ENCODE measurements at regions not wholly inside any gene's neighbourhood (a gene's known extent, or its start where the extent isn't known, plus 50 kb on each side); places are given as distances from the start of the nearest gene placed in this dataset.

- DNase-seq (ENCODE audit: low read depth) = no peak
- TF ChIP-seq CTCF (conservative IDR thresholded peaks at IDR 0.05; ENCODE audit: low read depth, low read length) = no peak
- no peak overlapping the region for H3K4me3 ChIP-seq (ENCODE audit: low read depth, low read length)
Observed at GRCh38 chr17:77509089-77509488, 368.3 kb downstream of the SEC14L1 start.

- no peak overlapping the region for H3K4me3 ChIP-seq (ENCODE audit: low read depth, low read length)
- TF ChIP-seq CTCF (conservative IDR thresholded peaks at IDR 0.05; ENCODE audit: low read depth, low read length) = no peak
- no peak for DNase-seq (ENCODE audit: low read depth)
Observed at GRCh38 chr17:77509599-77509998, 368.8 kb downstream of the SEC14L1 start.

- no peak for TF ChIP-seq CTCF (conservative IDR thresholded peaks at IDR 0.05; ENCODE audit: low read depth, low read length)
- H3K4me3 ChIP-seq (ENCODE audit: low read depth, low read length) = no peak overlapping the region
- no peak for DNase-seq (ENCODE audit: low read depth)
Observed at GRCh38 chr17:77510133-77510796, 369.5 kb downstream of the SEC14L1 start.

- no peak for TF ChIP-seq CTCF (conservative IDR thresholded peaks at IDR 0.05; ENCODE audit: low read depth, low read length)
- no peak for DNase-seq (ENCODE audit: low read depth)
- H3K4me3 ChIP-seq (ENCODE audit: low read depth, low read length) = no peak overlapping the region
Observed at GRCh38 chr17:77511514-77512061, 370.8 kb downstream of the SEC14L1 start.

- no peak overlapping the region for H3K4me3 ChIP-seq (ENCODE audit: low read depth, low read length)
- no peak for DNase-seq (ENCODE audit: low read depth)
- no peak for TF ChIP-seq CTCF (conservative IDR thresholded peaks at IDR 0.05; ENCODE audit: low read depth, low read length)
Observed at GRCh38 chr17:77512062-77512946, 371.5 kb downstream of the SEC14L1 start.

GRCh38 chr17:77513045-77513444 is 372.3 kb downstream of the SEC14L1 start:
- TF ChIP-seq CTCF (conservative IDR thresholded peaks at IDR 0.05; ENCODE audit: low read depth, low read length) = no peak
- H3K4me3 ChIP-seq (ENCODE audit: low read depth, low read length) = no peak overlapping the region
- DNase-seq (ENCODE audit: low read depth) = no peak
